HL-60 (cell line): ENCODE measurements at regions not wholly inside any gene's neighbourhood (a gene's known extent, or its start where the extent isn't known, plus 50 kb on each side); places are given as distances from the start of the nearest gene placed in this dataset.
"Not testable (repeated sequence)": the region's sequence is repeated elsewhere in the genome, so short reads cannot be mapped to it uniquely, and the experiment has no call there.

ENCODE experiments used
- DNase-seq, 2 experiments: peaks; one replicate each; pipeline ENCODE4 v3.0.0-alpha.2; 2010 to 2020; ENCODE audit warnings: low read depth in 1 of 2, low spot score in 1 of 2
- H3K27ac ChIP-seq: fragments of 250-450 bp; sonication (Bioruptor Pico); replicated peaks from 2 replicates; pipeline ENCODE4 v1.5.1; 2020; ENCODE audit warnings: mild to moderate bottlenecking, moderate library complexity
- H3K27me3 ChIP-seq: fragments of 250-450 bp; sonication (Bioruptor Pico); 2 replicates; pipeline ENCODE4 v1.5.1; 2021; ENCODE audit warnings: mild to moderate bottlenecking, moderate library complexity; ENCODE audit not compliant: insufficient read depth, poor library complexity, severe bottlenecking
- H3K4me3 ChIP-seq: replicated peaks from 2 replicates; pipeline ENCODE4 v1.5.1; 2011; ENCODE audit warnings: mild to moderate bottlenecking, control low read depth, low read length; ENCODE audit not compliant: insufficient read depth
- CTCF ChIP-seq: IDR thresholded peaks from one replicate; pipeline ENCODE4 v1.5.1; 2011; ENCODE audit warnings: low read length, control low read depth, inconsistent platforms; ENCODE audit not compliant: insufficient read depth
- REST ChIP-seq: IDR thresholded peaks from 2 replicates; pipeline ENCODE4 v1.6.1; 2012; ENCODE audit warnings: low read depth; ENCODE audit not compliant: insufficient replicate concordance

DNA sequence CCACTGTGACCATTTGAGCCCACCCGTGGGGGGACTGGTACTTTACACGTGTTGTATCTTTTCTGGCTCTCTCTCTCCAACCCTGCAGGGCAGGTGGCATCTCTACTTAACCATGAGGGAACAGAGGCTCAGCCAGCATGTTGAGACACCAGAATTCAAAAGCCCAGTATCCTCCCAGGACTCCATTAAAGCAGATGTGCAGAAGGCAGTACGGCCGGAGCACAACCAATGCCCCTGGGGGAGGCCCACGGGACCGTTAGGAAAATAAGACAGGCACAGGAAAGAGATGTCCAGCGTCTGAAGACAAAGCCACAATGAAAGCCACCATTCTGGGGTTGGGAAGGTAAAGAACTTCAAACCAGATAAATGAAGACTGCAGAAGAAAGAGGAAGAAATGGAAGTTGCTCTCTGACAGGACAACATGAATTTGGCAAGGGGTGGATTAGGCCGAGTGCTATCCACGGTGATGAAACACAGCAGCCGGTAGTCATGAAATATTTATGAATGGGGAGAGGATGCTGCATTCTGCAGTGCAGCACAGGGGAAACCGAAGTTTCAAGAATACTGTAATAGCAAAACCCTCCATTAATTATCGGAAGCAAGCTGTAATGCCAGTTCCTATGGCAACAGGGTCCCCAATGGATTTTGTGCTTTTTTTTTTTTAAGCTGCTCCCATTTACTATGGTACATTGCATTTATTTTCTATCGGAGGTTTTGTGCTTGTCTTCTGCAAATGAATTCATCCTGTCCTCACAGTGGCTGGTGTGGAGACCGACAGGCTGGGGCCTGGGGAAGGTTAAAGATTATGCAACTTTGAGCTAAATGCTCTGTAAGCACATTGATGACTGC is 179.4 kb downstream of the NRN1 start:
- no peak overlapping the region for H3K4me3 ChIP-seq
- H3K27ac ChIP-seq = peak overlapping the region; percentile 74
- H3K27me3 ChIP-seq = no peaks in the 10 kb centered on the region
- peak; percentile 90 for TF ChIP-seq REST
- TF ChIP-seq CTCF = no peak
- peak; percentile 40 to 84 for DNase-seq

GRCh38 chr6:5824382-5824983 is 182.2 kb downstream of the NRN1 start:
- H3K27ac ChIP-seq, H3K27me3 ChIP-seq, H3K4me3 ChIP-seq, DNase-seq: not testable (repeated sequence)
